ENCODE measurements at regions not wholly inside any gene's neighbourhood (a gene's known extent, or its start where the extent isn't known, plus 50 kb on each side); places are given as distances from the start of the nearest gene placed in this dataset.
A peak's percentile ranks its signal among the peaks of the same experiment; 100 is the strongest.

GRCh38 chr17:14469971-14470370 is 169.1 kb downstream of the HS3ST3B1 start:
- Mint-ChIP-seq H3K27ac (no peak overlapping the region), H3K9me3 (peaks cover 14% of the 10 kb centered on the region), H3K27me3 (no peaks in the 10 kb centered on the region), H3K4me1 (ENCODE audit: low read depth) (no peaks in the 10 kb centered on the region), H3K36me3 (ENCODE audit: low read depth) (no peaks in the 10 kb centered on the region), H3K4me3 (no peak overlapping the region)

- H3K27ac Mint-ChIP-seq, result no peak overlapping the region
Measured at GRCh38 chr17:14468858-14469257, 168.0 kb downstream of the HS3ST3B1 start.

GRCh38 chr17:14461227-14461548 is 160.3 kb downstream of the HS3ST3B1 start:
- Mint-ChIP-seq H3K27ac (no peak overlapping the region), H3K27me3 (peaks cover 4% of the 10 kb centered on the region), H3K36me3 (ENCODE audit: low read depth) (no peaks in the 10 kb centered on the region), H3K4me3 (no peak overlapping the region), H3K4me1 (ENCODE audit: low read depth) (peaks cover 14% of the 10 kb centered on the region), H3K9me3 (peaks cover 3% of the 10 kb centered on the region)

More at GRCh38 chr17:14468858-14469257, 168.0 kb downstream of the HS3ST3B1 start:
- Mint-ChIP-seq H3K9me3 (peaks cover 14% of the 10 kb centered on the region), H3K4me3 (no peak overlapping the region), H3K27me3 (no peaks in the 10 kb centered on the region), H3K36me3 (ENCODE audit: low read depth) (no peaks in the 10 kb centered on the region), H3K4me1 (ENCODE audit: low read depth) (no peaks in the 10 kb centered on the region)

- H3K4me3 Mint-ChIP-seq, result no peak overlapping the region
Measured at GRCh38 chr17:14460516-14461226, 159.8 kb downstream of the HS3ST3B1 start.

GRCh38 chr17:14459955-14460354 is 159.1 kb downstream of the HS3ST3B1 start:
- Mint-ChIP-seq H3K27me3 (peaks cover 4% of the 10 kb centered on the region), H3K27ac (no peak overlapping the region), H3K9me3 (no peaks in the 10 kb centered on the region), H3K4me1 (ENCODE audit: low read depth) (peaks cover 14% of the 10 kb centered on the region), H3K4me3 (no peak overlapping the region), H3K36me3 (ENCODE audit: low read depth) (no peaks in the 10 kb centered on the region)

More at GRCh38 chr17:14460516-14461226, 159.8 kb downstream of the HS3ST3B1 start:
- H3K27ac Mint-ChIP-seq, result no peak overlapping the region
- H3K4me1 Mint-ChIP-seq (ENCODE audit: low read depth), result peaks cover 14% of the 10 kb centered on the region
- H3K27me3 Mint-ChIP-seq, result peaks cover 4% of the 10 kb centered on the region
- no peaks in the 10 kb centered on the region for H3K36me3 Mint-ChIP-seq (ENCODE audit: low read depth)
- no peaks in the 10 kb centered on the region for H3K9me3 Mint-ChIP-seq

GRCh38 chr17:14458724-14459123 is 157.8 kb downstream of the HS3ST3B1 start:
- Mint-ChIP-seq H3K27me3 (peaks cover 4% of the 10 kb centered on the region), H3K27ac (no peak overlapping the region), H3K9me3 (no peaks in the 10 kb centered on the region), H3K4me1 (ENCODE audit: low read depth) (peaks cover 14% of the 10 kb centered on the region), H3K36me3 (ENCODE audit: low read depth) (no peaks in the 10 kb centered on the region), H3K4me3 (no peak overlapping the region)

GRCh38 chr17:14454746-14455145 is 153.9 kb downstream of the HS3ST3B1 start:
- H3K9me3 Mint-ChIP-seq, result no peaks in the 10 kb centered on the region
- peaks cover under 1% of the 10 kb centered on the region for H3K4me1 Mint-ChIP-seq (ENCODE audit: low read depth)
- H3K4me3 Mint-ChIP-seq, result no peak overlapping the region
- no peaks in the 10 kb centered on the region for H3K36me3 Mint-ChIP-seq (ENCODE audit: low read depth)
- H3K27ac Mint-ChIP-seq, result no peak overlapping the region
- peaks cover 4% of the 10 kb centered on the region for H3K27me3 Mint-ChIP-seq

GRCh38 chr17:14452856-14453255 is 152.0 kb downstream of the HS3ST3B1 start:
- Mint-ChIP-seq H3K36me3 (ENCODE audit: low read depth) (no peaks in the 10 kb centered on the region), H3K4me1 (ENCODE audit: low read depth) (no peaks in the 10 kb centered on the region), H3K9me3 (no peaks in the 10 kb centered on the region), H3K27me3 (no peaks in the 10 kb centered on the region), H3K4me3 (no peak overlapping the region), H3K27ac (no peak overlapping the region)

GRCh38 chr17:14451729-14452191 is 150.9 kb downstream of the HS3ST3B1 start:
- H3K36me3 Mint-ChIP-seq (ENCODE audit: low read depth), result no peaks in the 10 kb centered on the region
- H3K4me3 Mint-ChIP-seq, result no peak overlapping the region
- no peaks in the 10 kb centered on the region for H3K27me3 Mint-ChIP-seq
- no peaks in the 10 kb centered on the region for H3K9me3 Mint-ChIP-seq
- H3K4me1 Mint-ChIP-seq (ENCODE audit: low read depth), result peaks cover 2% of the 10 kb centered on the region
- H3K27ac Mint-ChIP-seq, result no peak overlapping the region

- Mint-ChIP-seq H3K4me1 (ENCODE audit: low read depth) (peaks cover 12% of the 10 kb centered on the region), H3K36me3 (ENCODE audit: low read depth) (no peaks in the 10 kb centered on the region)
Measured at GRCh38 chr17:14448818-14449217, 147.9 kb downstream of the HS3ST3B1 start.

GRCh38 chr17:14446825-14447224 is 145.9 kb downstream of the HS3ST3B1 start:
- Mint-ChIP-seq H3K27ac (no peak overlapping the region), H3K4me3 (no peak overlapping the region), H3K9me3 (peaks cover 5% of the 10 kb centered on the region), H3K27me3 (no peaks in the 10 kb centered on the region), H3K36me3 (ENCODE audit: low read depth) (no peaks in the 10 kb centered on the region), H3K4me1 (ENCODE audit: low read depth) (peaks cover 20% of the 10 kb centered on the region)

More at GRCh38 chr17:14448818-14449217, 147.9 kb downstream of the HS3ST3B1 start:
- Mint-ChIP-seq H3K9me3 (peaks cover 5% of the 10 kb centered on the region), H3K4me3 (no peak overlapping the region), H3K27me3 (no peaks in the 10 kb centered on the region), H3K27ac (no peak overlapping the region)

GRCh38 chr17:14444915-14445314 is 144.0 kb downstream of the HS3ST3B1 start:
- no peaks in the 10 kb centered on the region for H3K27me3 Mint-ChIP-seq
- peaks cover 5% of the 10 kb centered on the region for H3K9me3 Mint-ChIP-seq
- H3K4me1 Mint-ChIP-seq (ENCODE audit: low read depth), result peaks cover 20% of the 10 kb centered on the region
- H3K36me3 Mint-ChIP-seq (ENCODE audit: low read depth), result no peaks in the 10 kb centered on the region
- H3K4me3 Mint-ChIP-seq, result no peak overlapping the region
- no peak overlapping the region for H3K27ac Mint-ChIP-seq

GRCh38 chr17:14442798-14443528 is 142.1 kb downstream of the HS3ST3B1 start:
- no peaks in the 10 kb centered on the region for H3K36me3 Mint-ChIP-seq (ENCODE audit: low read depth)
- H3K27me3 Mint-ChIP-seq, result no peaks in the 10 kb centered on the region
- no peak overlapping the region for H3K27ac Mint-ChIP-seq
- peaks cover 5% of the 10 kb centered on the region for H3K9me3 Mint-ChIP-seq
- H3K4me1 Mint-ChIP-seq (ENCODE audit: low read depth), result peaks cover 20% of the 10 kb centered on the region
- no peak overlapping the region for H3K4me3 Mint-ChIP-seq

GRCh38 chr17:14437176-14437575 is 136.3 kb downstream of the HS3ST3B1 start:
- H3K27ac Mint-ChIP-seq, result peak overlapping the region; percentile 9
- H3K9me3 Mint-ChIP-seq, result no peaks in the 10 kb centered on the region
- no peaks in the 10 kb centered on the region for H3K27me3 Mint-ChIP-seq
- no peaks in the 10 kb centered on the region for H3K36me3 Mint-ChIP-seq (ENCODE audit: low read depth)
- peaks cover 12% of the 10 kb centered on the region for H3K4me1 Mint-ChIP-seq (ENCODE audit: low read depth)
- H3K4me3 Mint-ChIP-seq, result no peak overlapping the region

- H3K36me3 Mint-ChIP-seq (ENCODE audit: low read depth), result no peaks in the 10 kb centered on the region
- peak overlapping the region; percentile 31 for H3K27ac Mint-ChIP-seq
- no peaks in the 10 kb centered on the region for H3K27me3 Mint-ChIP-seq
- H3K9me3 Mint-ChIP-seq, result no peaks in the 10 kb centered on the region
- no peak overlapping the region for H3K4me3 Mint-ChIP-seq
- peaks cover 12% of the 10 kb centered on the region for H3K4me1 Mint-ChIP-seq (ENCODE audit: low read depth)
Measured at GRCh38 chr17:14436266-14436665, 135.4 kb downstream of the HS3ST3B1 start.
